ENCODE measurements at regions not wholly inside any gene's neighbourhood (a gene's known extent, or its start where the extent isn't known, plus 50 kb on each side); places are given as distances from the start of the nearest gene placed in this dataset.

- no peak for TF ChIP-seq CTCF (IDR thresholded peaks at IDR 0.05)
- no peak for TF ChIP-seq EP300 (IDR thresholded peaks at IDR 0.05)
Measured at GRCh38 chr11:37657645-37658044, 1059.6 kb upstream of the RAG2 start.

Data from ovary (tissue), 3 donors.